Ishikawa (cell line): ENCODE measurements at regions not wholly inside any gene's neighbourhood (a gene's known extent, or its start where the extent isn't known, plus 50 kb on each side); places are given as distances from the start of the nearest gene placed in this dataset.

Experiments
- CEBPB ChIP-seq: IDR thresholded peaks from 2 replicates; pipeline ENCODE4 v1.6.1; 2012
- CREB1 ChIP-seq: IDR thresholded peaks from 2 replicates; pipeline ENCODE4 v1.6.1; 2012; ENCODE audit warnings: low read depth
- EP300 ChIP-seq: IDR thresholded peaks from 2 replicates; pipeline ENCODE4 v1.6.1; 2012; ENCODE audit warnings: borderline replicate concordance
- FOXM1 ChIP-seq: IDR thresholded peaks from 2 replicates; pipeline ENCODE4 v1.6.1; 2012; ENCODE audit warnings: low read depth, borderline replicate concordance
- MAX ChIP-seq: IDR thresholded peaks from 2 replicates; pipeline ENCODE4 v1.6.1; 2012
- NFIC ChIP-seq: IDR thresholded peaks from 2 replicates; pipeline ENCODE4 v1.6.1; 2012
- REST ChIP-seq: IDR thresholded peaks from 2 replicates; pipeline ENCODE4 v1.6.1; 2012; ENCODE audit warnings: low read depth, mild to moderate bottlenecking
- TAF1 ChIP-seq: IDR thresholded peaks from 2 replicates; pipeline ENCODE4 v1.6.1; 2012; ENCODE audit warnings: low read depth, mild to moderate bottlenecking
- TCF12 ChIP-seq: IDR thresholded peaks from 2 replicates; pipeline ENCODE4 v1.6.1; 2012; ENCODE audit warnings: low read depth
- TEAD4 ChIP-seq: IDR thresholded peaks from 2 replicates; pipeline ENCODE4 v1.6.1; 2012
- USF1 ChIP-seq: IDR thresholded peaks from 2 replicates; pipeline ENCODE4 v1.6.1; 2012
- YY1 ChIP-seq: IDR thresholded peaks from 2 replicates; pipeline ENCODE4 v1.6.1; 2012; ENCODE audit warnings: low read depth
- ZBTB7A ChIP-seq: IDR thresholded peaks from 2 replicates; pipeline ENCODE4 v1.6.1; 2012; ENCODE audit warnings: low read depth

GRCh38 chr13:90958866-90959265 lies 388.6 kb upstream of the MIR17HG start:
- TF ChIP-seq EP300 = no peak
- TF ChIP-seq TAF1 = no peak
- TF ChIP-seq FOXM1 = no peak
- no peak for TF ChIP-seq NFIC
- TF ChIP-seq MAX = no peak
- TF ChIP-seq REST = no peak
- no peak for TF ChIP-seq TCF12
- TF ChIP-seq TEAD4 = no peak
- TF ChIP-seq CEBPB = no peak
- TF ChIP-seq CREB1 = no peak
- no peak for TF ChIP-seq YY1
- TF ChIP-seq USF1 = no peak
- TF ChIP-seq ZBTB7A = no peak
